Epidermal melanocyte (primary cell): ENCODE measurements at regions not wholly inside any gene's neighbourhood (a gene's known extent, or its start where the extent isn't known, plus 50 kb on each side); places are given as distances from the start of the nearest gene placed in this dataset.

Source experiments
- DNase-seq: peaks from one replicate; pipeline ENCODE4 v3.0.0; 2011; ENCODE audit warnings: low spot score; ENCODE audit not compliant: insufficient read length

DNA sequence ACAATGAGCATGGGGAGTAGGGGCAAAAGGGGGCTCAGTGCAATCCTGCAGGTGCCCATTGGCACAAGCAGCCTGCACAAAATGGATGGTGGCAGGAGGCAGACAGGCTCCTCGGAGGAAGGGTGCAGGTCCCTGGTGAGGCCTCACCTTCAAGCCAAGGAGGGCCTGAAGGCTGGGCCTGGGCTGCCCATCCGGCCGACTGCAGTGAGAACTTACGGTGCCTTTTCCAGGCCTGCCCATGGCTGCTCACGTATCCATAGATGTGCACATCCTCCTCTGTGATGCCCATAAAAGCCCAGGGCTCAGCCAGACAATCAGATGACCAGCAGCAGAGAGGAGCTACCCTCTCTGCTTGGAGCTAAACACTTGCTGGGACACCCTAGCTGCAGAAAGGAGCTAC, 1089.8 kb downstream of the PCDH18 start:
- DNase-seq: no peak

GRCh38 chr4:136441629-136442282, 1090.5 kb downstream of the PCDH18 start:
- no peak for DNase-seq

GRCh38 chr4:136438645-136439044, 1093.6 kb downstream of the PCDH18 start:
- DNase-seq: no peak

GRCh38 chr4:136424052-136424451, 1108.2 kb downstream of the PCDH18 start:
- no peak for DNase-seq

DNA sequence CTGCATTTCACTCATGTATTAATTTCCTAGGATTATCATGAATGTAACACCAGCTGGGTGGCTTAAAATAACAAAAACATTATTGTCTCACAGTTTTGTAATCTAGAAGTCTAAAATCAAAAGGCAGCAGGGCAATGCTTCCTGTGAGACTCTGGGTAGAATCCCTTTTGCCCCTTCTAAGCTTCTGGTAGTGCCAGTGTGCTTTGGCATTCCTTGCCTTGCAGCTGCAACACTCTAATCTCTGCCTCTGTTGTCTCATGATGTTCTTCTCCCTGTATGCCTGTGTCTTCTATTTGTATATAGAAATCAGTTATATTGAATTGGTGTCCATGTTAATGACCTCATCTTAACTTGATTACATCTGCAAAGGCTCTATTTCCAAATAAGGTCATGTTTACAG, 1117.3 kb downstream of the PCDH18 start:
- DNase-seq: no peak

DNA sequence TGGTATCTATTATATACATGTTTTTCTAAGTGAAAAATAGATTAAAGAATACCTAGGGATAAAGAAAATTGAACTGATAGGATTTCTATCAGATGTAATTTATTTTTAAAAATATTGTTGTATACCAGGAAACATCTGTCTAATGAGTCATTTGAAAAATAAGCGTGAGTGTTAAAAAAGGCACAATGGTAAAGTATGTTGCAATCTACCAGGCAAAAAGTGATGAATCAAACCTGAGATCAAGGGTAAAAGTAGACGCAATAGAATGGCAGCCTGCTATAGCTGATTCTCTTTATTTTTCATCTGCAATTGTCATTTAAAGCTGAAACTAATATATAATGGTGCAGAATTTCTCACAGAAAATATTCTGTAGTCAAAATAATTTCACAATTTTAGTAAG, 1119.6 kb downstream of the PCDH18 start:
- DNase-seq: no peak

- no peak for DNase-seq
Measured at GRCh38 chr4:136400829-136401228, 1131.5 kb downstream of the PCDH18 start.

DNA sequence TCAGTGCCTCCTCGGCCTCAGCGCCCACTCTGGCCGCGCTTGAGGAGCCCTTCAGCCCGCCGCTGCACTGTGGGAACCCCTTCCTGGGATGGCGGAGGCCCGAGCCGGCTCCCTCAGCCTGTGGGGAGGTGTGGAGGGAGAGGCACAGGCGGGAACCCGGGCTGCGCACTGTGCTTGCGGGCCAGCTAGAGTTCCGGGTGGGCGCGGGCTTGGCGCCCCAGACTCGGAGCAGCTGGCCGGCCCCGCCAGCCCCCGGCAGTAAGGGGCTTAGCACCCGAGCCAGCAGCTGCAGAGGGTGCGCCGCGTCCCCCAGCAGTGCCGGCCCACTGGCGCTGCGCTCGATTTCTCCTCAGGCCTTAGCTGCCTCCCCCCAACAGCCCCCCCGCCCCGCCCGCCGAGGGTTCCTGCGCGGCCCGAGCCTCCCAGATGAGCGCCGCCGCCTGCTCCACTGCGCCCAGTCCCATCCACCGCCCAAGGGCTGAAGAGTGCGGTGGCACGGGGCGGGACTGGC, 1137.0 kb downstream of the PCDH18 start:
- no peak for DNase-seq

DNA sequence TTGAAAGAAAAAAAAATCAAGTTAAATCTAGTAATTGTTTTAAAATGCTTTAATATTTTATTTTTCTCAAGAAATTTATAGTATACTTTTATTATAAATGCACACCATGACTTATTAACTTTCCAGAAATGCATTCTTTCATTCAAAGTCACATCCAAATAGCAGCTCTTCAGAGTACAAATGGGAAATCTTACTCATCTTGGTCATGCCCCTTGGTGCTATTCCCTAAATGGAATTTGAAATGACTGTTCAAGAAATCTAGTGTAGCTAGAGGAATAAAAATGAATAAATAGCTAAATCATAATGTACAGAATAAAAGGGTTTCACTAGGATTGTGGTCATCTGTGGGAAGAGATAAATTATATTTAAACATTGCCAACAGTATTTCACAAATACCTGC, 1139.7 kb downstream of the PCDH18 start:
- DNase-seq: no peak

DNA sequence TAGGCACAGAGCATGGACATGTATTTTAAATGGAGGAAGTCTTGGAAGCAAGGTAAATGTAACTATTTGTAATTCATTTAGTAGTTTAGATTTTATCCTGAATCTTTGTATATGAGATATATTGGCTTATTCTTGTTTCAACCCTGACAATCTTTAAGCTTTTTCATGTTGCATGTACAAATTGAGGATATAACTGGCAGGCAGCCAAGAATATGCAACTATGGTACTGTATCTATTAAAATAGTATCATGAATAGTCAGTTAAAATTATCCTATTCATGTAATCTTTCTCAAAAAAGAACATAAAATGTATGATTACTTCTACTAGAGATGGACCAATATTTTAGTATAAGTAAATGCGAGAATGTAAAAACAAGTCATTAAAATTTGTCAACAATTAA, 1141.5 kb downstream of the PCDH18 start:
- DNase-seq: no peak

DNA sequence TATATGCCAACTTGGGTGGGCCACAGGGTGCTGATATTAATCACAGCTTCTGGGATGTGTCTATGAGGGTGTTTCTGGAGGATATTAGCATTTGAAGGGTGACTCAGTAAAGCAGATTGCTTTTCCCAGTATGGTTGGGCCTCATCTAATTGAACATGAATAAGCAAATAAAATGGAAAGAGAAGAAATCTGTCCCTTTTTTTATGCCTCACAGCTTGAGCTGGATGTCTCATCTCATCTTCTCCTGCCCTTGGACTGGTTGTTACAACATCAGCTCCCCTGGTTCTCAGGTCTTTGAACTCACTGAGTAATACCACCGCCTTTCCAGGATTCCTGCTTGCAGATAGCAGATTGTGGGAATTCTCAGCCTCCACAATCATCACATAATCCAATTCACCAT, 1149.2 kb downstream of the PCDH18 start:
- no peak for DNase-seq

DNA sequence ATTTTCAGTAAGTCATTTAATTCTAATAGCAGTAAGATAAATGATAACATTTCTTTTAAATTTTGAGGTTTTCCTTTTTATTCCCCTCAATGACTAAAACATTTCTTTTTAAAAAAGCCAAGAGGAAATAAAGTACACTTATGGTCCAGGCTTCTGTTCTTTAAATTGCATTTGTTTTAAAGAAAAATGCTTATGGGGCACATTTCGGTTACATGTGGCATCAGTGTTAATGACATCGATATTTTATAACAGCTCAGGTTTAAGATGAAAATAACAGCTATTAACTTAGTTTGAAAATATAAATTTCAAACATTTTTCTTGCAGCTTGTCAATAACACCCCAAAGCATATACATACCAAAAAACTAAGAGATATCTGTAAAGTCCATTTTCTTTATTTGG, 1161.1 kb downstream of the PCDH18 start:
- DNase-seq: no peak

- DNase-seq: no peak
Measured at GRCh38 chr4:136369073-136369472, 1163.2 kb downstream of the PCDH18 start.

GRCh38 chr4:136357556-136357955, 1174.7 kb downstream of the PCDH18 start:
- no peak for DNase-seq

DNA sequence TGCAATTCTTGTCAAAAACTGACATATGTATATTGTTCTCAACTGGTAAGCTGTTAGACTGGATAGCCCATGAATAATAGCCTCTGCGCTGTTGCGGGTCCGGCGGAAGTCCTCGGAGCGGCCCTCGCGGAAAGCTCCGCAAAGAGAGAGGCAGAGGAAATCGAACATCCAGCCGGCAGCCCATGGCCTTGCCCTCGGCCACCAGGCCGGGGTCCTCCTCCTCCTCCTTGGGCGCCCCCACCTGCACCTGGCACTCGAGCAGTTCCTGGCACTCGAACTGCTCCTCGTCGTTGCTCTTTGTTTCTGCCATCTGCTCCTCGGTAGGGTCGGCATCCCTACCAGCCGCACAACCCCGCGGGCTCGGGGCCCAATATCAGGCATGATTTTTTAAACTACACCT, 1176.3 kb downstream of the PCDH18 start:
- DNase-seq: no peak

DNA sequence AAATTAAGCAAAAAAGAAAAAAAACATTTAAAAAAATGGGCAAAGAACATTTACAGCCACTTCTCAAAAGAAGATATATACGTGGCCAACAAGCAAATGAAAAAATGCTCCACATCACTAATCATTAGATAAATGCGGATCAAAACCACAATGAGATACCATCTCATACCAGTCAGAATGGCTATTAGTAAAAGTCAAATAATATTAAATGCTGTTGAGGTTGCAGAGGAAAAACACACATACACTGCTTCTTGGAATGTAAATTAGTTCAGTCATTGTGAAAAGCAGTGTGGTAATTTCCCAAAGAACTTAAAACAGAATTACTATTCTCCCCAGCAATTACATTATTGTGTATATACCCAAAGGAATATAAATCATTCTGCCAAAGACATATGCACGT, 1189.0 kb downstream of the PCDH18 start:
- DNase-seq: no peak

- DNase-seq: no peak
Measured at GRCh38 chr4:136342666-136343065, 1189.6 kb downstream of the PCDH18 start.

DNA sequence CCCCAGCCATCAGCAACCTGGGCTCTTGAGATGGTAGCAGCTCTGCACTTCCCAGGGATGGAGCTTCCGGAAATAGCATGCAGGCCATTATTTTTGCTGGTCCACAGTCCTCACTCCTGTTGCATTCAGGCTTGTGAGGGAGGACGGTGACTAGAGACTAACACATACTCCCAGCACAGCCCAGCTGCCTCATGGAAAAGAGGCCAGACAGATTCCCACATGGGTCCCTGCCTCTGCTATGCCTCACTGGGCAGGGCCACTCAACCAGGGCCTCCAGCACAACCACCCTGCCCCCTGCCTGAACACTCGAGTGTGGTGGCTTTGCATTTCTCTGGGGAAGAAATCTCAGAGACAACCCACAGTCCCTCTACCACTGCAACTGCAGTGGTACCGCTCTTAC, 1195.1 kb downstream of the PCDH18 start:
- DNase-seq: no peak

DNA sequence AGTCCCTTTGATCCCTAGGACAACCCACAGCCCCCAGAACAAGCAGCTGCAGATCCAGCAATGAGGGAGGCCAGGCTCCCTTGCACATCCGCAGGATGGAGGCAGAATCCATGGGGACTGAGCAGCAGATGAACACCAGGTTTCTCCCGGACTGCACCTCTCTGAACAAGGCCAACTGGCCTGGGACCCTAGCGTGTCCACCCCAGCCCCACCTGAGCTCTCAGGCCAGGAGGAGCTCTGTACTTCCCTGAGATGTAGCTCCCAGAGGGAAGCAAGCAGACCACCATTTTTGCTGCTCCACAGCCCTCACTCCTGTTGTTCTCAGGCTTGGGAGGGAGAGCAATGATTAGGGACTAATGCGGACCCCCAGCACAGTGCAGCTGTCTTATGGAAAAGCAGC, 1195.8 kb downstream of the PCDH18 start:
- no peak for DNase-seq

- no peak for DNase-seq
Measured at GRCh38 chr4:136329042-136329662, 1203.1 kb downstream of the PCDH18 start.

DNA sequence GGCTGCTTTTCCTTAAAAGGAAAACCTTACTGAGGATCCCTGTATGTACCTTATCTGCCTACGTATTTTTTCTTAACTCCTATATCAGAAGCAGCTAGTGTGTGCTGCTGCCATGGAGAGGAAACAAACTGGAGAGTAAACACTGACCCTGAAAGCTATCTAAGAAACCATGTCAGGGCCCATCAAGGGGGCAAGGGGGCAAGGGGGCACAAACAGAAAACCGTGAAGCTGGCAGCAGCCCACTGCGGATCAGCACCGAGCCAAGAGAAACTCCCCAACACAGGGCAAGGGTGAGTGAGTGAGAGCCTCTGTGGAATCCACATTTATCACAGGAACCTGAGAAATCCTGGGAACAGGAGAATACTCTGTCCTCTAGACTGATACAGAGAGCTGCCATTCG, 1204.2 kb downstream of the PCDH18 start:
- DNase-seq: no peak

DNA sequence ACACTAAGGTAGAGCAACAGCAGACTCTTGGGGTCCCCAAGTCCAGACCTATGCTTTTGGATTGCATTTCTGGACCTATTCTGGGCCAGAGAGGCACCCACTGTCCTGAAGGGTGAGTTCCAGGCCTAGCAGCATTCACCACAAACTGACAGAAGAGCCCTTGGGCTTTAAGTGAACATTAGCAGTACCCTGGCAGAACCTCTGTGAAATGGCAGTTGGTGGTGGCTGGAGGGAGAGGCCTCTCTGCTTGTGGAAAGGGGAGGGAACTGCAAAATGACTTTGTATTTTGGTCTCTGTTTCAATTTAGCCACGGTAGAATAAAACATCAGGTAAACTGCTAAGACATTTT, 1211.9 kb downstream of the PCDH18 start:
- DNase-seq: no peak

DNA sequence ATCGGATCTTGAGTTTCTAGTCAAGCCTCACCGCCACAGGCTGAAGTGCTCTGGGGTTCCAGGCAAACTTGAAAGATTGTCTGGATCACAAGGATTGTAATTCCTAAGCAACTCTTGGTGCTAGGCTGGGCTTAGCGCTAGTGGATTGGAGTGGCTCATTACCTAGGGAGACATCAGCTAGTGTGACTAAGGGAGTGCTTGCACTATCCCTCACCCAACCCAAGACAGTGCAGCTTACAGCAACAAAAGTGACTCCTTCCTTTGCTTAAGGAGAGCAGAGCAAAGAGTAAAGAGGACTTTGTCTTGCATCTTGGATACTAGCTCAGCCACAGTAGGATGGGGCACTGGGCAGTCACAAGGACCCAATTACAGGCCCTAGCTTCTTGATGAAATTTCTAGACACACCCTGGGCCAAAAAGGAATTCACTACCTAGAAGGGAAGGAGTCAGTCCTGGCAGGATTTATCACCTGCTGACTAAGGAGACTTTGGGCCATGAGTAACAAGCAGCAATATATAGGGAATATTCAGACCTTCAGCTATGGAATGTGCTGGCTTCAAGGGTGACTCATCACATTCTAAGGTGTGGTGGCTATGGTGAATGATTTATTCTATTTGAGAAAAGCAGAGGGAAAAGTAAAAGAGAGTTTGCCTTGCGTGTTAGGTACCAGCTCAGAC, 1212.4 kb downstream of the PCDH18 start:
- no peak for DNase-seq
